ENCODE measurements at regions not wholly inside any gene's neighbourhood (a gene's known extent, or its start where the extent isn't known, plus 50 kb on each side); places are given as distances from the start of the nearest gene placed in this dataset.

DNA sequence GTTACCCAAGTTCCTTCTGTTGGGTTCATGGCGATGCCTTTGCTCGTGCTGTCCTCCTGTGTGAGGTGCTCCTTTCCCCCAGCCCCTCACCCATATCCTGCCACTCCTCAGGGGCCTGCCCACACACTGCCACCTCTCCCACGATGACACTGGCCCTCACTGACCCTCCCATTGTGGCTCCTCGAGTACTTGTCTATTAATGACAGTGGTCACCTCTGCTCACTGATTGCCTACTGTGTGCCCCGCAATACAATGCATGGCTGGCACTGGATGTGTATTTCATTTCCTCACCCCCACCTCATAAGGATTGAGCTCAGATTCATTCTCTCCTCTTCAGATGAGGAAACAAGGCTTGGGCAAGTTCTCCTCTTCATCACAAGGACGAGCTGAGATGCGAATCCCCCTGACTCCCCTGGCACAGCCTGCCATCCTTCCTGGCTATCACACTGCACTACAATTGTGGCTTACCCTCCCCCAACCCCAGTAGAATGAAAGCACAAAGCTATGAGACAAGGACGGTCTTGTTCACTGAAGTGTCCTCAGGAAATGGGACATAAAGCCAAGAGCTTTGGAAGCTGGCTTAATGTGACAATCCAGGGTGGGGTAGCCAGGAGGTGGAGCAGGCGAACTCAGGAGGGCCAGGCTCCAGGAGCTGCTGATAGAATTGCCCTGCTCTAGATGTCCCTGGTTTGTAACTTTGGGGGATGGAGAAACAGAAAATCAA lies 93.9 kb upstream of the RAB12 start:
- TF ChIP-seq SP1 (CRISPR knock-in tag; conservative IDR thresholded peaks at IDR 0.05) (no peak), CREM (CRISPR knock-in tag; IDR thresholded peaks at IDR 0.05) (no peak), ELF4 (CRISPR knock-in tag; IDR thresholded peaks at IDR 0.05; ENCODE audit: low read depth) (no peak), ZNF317 (CRISPR knock-in tag; IDR thresholded peaks at IDR 0.05; ENCODE audit: borderline replicate concordance, low read depth) (no peak)
- TF ChIP-seq, protein P1, sequence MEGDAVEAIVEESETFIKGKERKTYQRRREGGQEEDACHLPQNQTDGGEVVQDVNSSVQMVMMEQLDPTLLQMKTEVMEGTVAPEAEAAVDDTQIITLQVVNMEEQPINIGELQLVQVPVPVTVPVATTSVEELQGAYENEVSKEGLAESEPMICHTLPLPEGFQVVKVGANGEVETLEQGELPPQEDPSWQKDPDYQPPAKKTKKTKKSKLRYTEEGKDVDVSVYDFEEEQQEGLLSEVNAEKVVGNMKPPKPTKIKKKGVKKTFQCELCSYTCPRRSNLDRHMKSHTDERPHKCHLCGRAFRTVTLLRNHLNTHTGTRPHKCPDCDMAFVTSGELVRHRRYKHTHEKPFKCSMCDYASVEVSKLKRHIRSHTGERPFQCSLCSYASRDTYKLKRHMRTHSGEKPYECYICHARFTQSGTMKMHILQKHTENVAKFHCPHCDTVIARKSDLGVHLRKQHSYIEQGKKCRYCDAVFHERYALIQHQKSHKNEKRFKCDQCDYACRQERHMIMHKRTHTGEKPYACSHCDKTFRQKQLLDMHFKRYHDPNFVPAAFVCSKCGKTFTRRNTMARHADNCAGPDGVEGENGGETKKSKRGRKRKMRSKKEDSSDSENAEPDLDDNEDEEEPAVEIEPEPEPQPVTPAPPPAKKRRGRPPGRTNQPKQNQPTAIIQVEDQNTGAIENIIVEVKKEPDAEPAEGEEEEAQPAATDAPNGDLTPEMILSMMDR (IDR thresholded peaks at IDR 0.05), result no peak
- TF ChIP-seq, protein P2, sequence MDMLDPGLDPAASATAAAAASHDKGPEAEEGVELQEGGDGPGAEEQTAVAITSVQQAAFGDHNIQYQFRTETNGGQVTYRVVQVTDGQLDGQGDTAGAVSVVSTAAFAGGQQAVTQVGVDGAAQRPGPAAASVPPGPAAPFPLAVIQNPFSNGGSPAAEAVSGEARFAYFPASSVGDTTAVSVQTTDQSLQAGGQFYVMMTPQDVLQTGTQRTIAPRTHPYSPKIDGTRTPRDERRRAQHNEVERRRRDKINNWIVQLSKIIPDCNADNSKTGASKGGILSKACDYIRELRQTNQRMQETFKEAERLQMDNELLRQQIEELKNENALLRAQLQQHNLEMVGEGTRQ (CRISPR knock-in tag; IDR thresholded peaks at IDR 0.05), result no peak
- TF ChIP-seq, protein P3, sequence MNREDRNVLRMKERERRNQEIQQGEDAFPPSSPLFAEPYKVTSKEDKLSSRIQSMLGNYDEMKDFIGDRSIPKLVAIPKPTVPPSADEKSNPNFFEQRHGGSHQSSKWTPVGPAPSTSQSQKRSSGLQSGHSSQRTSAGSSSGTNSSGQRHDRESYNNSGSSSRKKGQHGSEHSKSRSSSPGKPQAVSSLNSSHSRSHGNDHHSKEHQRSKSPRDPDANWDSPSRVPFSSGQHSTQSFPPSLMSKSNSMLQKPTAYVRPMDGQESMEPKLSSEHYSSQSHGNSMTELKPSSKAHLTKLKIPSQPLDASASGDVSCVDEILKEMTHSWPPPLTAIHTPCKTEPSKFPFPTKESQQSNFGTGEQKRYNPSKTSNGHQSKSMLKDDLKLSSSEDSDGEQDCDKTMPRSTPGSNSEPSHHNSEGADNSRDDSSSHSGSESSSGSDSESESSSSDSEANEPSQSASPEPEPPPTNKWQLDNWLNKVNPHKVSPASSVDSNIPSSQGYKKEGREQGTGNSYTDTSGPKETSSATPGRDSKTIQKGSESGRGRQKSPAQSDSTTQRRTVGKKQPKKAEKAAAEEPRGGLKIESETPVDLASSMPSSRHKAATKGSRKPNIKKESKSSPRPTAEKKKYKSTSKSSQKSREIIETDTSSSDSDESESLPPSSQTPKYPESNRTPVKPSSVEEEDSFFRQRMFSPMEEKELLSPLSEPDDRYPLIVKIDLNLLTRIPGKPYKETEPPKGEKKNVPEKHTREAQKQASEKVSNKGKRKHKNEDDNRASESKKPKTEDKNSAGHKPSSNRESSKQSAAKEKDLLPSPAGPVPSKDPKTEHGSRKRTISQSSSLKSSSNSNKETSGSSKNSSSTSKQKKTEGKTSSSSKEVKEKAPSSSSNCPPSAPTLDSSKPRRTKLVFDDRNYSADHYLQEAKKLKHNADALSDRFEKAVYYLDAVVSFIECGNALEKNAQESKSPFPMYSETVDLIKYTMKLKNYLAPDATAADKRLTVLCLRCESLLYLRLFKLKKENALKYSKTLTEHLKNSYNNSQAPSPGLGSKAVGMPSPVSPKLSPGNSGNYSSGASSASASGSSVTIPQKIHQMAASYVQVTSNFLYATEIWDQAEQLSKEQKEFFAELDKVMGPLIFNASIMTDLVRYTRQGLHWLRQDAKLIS (CRISPR knock-in tag; IDR thresholded peaks at IDR 0.05; ENCODE audit: borderline replicate concordance), result no peak
- TF ChIP-seq, protein P4, sequence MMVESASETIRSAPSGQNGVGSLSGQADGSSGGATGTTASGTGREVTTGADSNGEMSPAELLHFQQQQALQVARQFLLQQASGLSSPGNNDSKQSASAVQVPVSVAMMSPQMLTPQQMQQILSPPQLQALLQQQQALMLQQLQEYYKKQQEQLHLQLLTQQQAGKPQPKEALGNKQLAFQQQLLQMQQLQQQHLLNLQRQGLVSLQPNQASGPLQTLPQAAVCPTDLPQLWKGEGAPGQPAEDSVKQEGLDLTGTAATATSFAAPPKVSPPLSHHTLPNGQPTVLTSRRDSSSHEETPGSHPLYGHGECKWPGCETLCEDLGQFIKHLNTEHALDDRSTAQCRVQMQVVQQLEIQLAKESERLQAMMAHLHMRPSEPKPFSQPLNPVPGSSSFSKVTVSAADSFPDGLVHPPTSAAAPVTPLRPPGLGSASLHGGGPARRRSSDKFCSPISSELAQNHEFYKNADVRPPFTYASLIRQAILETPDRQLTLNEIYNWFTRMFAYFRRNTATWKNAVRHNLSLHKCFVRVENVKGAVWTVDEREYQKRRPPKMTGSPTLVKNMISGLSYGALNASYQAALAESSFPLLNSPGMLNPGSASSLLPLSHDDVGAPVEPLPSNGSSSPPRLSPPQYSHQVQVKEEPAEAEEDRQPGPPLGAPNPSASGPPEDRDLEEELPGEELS (CRISPR knock-in tag; IDR thresholded peaks at IDR 0.05), result no peak
- TF ChIP-seq, protein P5, sequence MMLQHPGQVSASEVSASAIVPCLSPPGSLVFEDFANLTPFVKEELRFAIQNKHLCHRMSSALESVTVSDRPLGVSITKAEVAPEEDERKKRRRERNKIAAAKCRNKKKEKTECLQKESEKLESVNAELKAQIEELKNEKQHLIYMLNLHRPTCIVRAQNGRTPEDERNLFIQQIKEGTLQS (CRISPR knock-in tag; conservative IDR thresholded peaks at IDR 0.05), result no peak
- TF ChIP-seq, protein P6, sequence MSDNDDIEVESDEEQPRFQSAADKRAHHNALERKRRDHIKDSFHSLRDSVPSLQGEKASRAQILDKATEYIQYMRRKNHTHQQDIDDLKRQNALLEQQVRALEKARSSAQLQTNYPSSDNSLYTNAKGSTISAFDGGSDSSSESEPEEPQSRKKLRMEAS (CRISPR knock-in tag; IDR thresholded peaks at IDR 0.05), result no peak
